Neural progenitor cell (in vitro differentiated cells): ENCODE measurements at regions not wholly inside any gene's neighbourhood (a gene's known extent, or its start where the extent isn't known, plus 50 kb on each side); places are given as distances from the start of the nearest gene placed in this dataset.

Experiments used
- EZH2 ChIP-seq: fragments of 200-600 bp; sonication (generic); IDR thresholded peaks from 2 replicates; pipeline ENCODE4 v1.6.1; 2017; ENCODE audit warnings: antibody characterized with exemption, mild to moderate bottlenecking, moderate library complexity
- EZH2phosphoT487 ChIP-seq: fragments of 200-600 bp; sonication (generic); IDR thresholded peaks from 2 replicates; pipeline ENCODE4 v1.6.1; 2017; ENCODE audit warnings: antibody characterized with exemption
- TF ChIP-seq, protein P1 (sequence below): fragments of 200-600 bp; sonication (generic); IDR thresholded peaks from 2 replicates; pipeline ENCODE4 v1.5.1; 2017; ENCODE audit warnings: antibody characterized with exemption, mild to moderate bottlenecking

DNA sequence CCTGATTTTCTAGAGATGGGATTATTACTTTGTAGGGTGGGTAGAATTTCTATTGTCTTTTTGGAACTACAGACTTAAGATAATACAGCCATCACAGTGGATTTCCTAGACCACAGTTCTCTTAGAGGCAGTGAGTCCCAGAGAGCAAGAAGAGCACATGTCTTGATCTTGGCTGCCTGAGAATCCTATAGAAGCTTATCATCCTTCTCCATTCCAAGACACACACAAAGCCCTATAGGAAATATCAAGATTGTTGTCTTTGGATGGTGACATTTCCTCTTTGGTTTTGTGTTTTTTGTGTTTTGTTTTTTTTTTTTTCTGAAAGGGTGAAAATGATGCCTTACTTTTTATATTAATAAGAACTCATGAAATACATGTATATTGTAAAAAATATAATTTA lies 143.1 kb downstream of the AHR start:
- TF ChIP-seq, protein P1, sequence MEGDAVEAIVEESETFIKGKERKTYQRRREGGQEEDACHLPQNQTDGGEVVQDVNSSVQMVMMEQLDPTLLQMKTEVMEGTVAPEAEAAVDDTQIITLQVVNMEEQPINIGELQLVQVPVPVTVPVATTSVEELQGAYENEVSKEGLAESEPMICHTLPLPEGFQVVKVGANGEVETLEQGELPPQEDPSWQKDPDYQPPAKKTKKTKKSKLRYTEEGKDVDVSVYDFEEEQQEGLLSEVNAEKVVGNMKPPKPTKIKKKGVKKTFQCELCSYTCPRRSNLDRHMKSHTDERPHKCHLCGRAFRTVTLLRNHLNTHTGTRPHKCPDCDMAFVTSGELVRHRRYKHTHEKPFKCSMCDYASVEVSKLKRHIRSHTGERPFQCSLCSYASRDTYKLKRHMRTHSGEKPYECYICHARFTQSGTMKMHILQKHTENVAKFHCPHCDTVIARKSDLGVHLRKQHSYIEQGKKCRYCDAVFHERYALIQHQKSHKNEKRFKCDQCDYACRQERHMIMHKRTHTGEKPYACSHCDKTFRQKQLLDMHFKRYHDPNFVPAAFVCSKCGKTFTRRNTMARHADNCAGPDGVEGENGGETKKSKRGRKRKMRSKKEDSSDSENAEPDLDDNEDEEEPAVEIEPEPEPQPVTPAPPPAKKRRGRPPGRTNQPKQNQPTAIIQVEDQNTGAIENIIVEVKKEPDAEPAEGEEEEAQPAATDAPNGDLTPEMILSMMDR = no peak
- TF ChIP-seq EZH2phosphoT487 (no peak), EZH2 (no peak)
